NCI-H774 (cell line): ENCODE measurements at regions not wholly inside any gene's neighbourhood (a gene's known extent, or its start where the extent isn't known, plus 50 kb on each side); places are given as distances from the start of the nearest gene placed in this dataset.

Source experiments
- DNase-seq: peaks from one replicate; lab custom pipeline; 2025; lab: John Stamatoyannopoulos, UW

DNA sequence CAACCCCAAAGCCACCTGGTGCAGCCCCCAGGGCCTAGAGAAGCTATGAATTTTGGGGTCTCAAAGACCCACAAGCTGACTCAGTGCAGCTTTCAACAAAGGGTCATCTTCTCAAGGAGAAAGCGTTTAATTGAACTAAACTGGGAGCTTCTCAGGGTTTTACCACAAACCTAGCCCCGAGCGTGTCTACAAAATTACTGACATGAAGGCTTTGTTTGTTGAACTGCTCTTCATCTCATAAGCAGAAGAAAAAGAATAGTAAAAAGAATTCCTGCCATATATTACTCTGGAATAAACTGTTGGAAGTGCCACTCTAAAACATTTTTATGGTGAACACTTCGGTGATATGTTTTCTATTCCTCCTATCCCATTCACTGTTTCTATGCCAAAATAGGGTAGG is 50.8 kb upstream of the INCENP start:
- DNase-seq, result no peak

DNA sequence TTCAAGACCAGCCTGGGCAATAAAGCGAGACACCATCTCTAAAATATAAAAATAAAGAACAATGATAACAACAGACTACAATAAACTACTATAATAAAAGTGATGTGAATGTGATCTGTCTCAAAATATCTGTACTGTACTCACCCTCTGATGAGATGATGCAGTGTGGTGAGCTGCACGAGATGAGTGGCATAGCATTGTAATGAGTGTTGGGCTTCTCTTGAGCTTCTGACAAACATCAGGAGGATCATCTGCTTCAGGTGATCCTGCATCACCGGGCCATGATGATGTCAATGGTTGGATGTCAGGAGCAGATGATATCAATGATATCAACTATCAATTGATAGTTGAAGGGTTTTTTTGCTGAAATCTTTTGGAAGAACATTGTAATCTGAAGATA is 52.4 kb upstream of the INCENP start:
- no peak for DNase-seq

DNA sequence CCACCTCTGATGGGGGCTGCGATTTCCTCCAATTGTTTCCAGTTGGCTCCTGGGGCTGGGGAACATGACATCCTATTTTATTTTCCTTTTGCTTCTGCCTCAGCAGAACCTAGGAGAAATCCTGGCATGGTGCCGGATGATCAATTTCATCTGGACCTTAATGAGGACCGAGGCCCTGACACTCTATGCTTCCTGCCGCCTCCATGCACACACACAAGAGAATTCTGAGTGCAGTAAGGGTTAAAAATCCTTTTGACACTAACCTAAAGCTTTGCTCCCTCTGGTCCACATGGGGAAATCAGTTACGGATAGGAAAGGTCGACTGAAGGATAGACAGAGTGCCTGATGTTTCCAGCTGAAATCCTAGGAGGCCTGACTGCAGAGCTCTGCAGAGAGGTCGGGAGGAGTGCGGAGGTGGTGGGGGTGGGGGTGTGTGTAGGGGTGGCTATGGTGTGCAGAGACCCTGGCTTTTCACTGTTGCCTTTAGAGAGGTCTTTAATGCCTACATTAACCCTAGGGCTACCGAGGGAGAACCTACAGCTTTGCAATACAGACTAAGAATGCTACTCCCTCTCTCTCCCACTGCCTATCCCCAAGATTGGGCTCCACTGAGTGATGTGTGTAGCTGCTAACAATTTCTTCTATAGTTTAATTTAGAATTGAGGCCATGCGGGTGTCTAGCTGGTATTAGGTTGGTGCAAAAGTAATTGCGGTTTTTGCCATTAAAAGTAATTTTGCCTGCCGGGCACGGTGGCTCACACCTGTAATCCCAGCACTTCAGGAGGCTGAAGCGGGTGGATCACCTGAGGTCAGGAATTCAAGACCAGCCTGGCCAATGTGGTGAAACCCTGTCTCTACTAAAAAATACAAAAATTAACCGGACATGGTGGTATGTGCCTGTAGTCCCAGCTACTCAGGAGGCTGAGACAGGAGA is 53.6 kb upstream of the INCENP start:
- DNase-seq, result no peak

- DNase-seq, result no peak
Measured at GRCh38 chr11:62069374-62069773, 54.4 kb upstream of the INCENP start.

- DNase-seq, result no peak
Measured at GRCh38 chr11:62068730-62069129, 55.1 kb upstream of the INCENP start.

DNA sequence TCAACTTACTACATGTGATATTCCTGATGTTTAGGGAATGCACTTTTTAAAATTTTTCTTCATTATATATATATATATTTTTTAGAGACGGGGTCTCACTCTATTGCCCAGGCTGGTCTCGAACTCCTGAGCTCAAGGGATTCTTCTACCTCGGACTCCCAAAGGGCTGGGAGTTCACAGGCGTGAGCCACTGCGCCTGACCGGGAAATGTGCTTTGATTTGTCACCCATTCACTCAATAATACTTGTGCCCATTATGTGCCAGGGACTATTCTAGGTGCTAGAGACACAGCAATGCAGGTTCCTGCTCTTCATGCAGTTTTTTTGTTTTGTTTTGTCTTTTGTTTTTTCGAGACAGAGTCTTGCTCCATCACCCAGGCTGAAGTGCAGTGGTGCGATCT is 56.1 kb upstream of the INCENP start:
- DNase-seq, result no peak

GRCh38 chr11:62064221-62064620 is 59.6 kb upstream of the INCENP start:
- no peak for DNase-seq

DNA sequence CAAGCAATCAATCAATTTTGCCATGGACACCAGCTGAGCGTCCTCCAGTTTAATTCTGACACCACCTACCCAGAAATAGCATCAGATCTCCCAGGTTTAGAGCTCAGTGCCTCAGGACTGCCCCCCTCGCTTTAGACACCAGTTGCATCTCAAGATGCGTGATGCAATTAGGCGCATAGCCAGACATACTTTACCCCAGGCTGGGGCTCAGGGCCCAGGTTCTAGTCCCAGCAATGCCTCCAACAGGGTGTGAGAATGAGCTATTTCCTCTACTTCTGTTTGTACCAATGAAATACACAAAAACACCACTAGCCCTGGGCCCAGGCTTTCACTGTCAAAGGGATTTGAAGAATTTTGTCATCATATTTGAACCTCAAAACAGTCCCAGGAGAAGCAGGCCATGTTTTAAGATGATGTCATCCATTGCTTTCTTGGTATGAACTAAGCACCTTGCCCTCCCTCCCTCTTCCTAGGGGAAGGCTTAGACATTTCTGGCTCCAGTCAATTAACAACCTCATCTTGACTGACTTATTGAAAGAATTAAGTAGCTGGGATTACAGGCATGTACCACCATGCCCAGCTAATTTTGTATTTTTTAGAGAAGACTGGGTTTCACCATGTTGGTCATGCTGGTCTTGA is 61.5 kb upstream of the INCENP start:
- DNase-seq, result no peak

DNA sequence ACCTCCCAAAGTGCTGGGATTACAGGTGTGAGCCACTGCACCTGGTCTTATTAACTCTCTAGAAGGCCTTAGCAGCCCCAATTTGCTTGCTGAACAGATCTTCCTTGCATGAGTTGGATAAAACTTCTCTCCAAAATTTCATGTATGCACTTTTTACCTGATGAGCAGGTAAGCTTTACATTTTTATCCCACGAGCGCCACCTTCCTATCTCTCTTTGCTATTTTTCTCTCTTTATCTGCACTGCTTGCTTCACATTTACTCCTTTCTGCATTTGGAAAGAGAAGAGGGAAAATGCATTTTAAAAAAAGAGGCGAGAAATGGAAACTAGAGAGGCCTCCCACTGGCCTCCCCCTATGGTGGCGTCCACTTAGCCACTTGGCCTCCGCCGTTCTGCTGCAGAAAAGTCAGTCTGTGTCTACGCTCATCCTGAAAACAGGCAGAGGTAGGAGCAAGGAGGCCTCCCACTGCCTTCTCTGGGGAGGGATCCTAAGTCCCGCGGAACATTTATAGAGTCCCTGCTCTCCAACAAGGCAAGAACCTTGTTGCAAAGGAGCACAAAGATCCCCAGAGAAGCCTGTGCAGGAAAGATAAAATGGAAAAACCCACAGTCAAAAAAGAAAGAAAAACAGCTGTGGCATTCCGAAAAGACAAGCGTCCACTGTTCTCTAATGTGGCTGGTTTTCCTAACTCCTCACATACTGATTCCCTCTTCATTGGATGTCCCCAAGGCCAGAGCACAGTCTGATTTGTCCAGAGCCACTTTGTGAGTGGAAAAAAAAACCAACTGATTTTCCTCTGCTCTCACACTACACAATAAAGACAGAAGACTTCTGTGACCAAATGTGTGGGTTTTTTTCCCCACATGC is 62.2 kb upstream of the INCENP start:
- DNase-seq, result peak; percentile 2

GRCh38 chr11:62057069-62057468 is 66.7 kb upstream of the INCENP start:
- DNase-seq, result no peak

DNA sequence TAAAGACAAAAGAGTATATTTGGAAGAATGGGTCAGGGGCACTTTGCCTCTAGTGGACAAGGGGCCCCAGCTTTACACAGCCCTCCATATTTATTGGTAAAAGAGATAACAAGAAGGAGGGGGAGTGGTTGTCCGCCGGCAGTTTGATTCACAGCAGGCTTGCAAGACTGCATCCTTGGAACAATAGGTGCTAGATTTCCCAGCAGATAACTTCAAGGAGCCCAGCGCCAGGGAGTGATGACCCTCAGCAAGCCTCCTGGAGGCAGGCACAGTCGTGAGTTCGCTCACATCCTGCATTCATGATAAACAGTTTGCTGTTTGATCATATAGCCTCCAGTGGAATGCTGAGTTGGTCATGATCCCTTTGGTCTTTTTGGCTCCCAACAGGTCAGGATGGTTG is 67.8 kb upstream of the INCENP start:
- no peak for DNase-seq

GRCh38 chr11:62054484-62055121 is 69.2 kb upstream of the INCENP start:
- peak; percentile 6 for DNase-seq

GRCh38 chr11:62054081-62054480 is 69.7 kb upstream of the INCENP start:
- no peak for DNase-seq

GRCh38 chr11:62050716-62051115 is 73.1 kb upstream of the INCENP start:
- no peak for DNase-seq

- DNase-seq, result no peak
Measured at GRCh38 chr11:62048100-62048499, 75.7 kb upstream of the INCENP start.

DNA sequence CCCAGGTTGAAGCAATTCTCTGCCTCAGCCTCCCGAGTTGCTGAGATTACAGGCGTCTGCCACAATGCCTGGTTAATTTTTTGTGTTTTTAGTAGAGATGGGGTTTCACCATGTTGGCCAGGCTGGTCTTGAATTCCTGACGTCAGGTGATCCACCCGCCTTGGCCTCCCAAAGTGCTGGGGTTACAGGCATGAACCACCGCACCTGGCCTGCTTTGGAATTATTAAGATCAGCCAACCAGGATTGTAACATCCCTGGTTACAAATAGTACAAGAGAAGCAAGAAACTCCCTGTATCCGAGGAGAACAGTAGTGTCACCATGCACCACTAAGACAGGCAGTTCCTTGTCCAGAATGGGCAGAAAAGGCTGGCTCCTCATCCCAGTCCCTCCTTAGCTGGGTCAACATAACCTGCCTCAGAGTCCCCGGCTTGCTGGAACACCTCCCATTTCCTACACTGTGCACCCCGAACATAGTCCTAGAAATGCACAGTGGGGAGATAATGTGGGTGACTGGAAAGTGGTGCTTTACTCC is 77.2 kb upstream of the INCENP start:
- DNase-seq, result no peak

DNA sequence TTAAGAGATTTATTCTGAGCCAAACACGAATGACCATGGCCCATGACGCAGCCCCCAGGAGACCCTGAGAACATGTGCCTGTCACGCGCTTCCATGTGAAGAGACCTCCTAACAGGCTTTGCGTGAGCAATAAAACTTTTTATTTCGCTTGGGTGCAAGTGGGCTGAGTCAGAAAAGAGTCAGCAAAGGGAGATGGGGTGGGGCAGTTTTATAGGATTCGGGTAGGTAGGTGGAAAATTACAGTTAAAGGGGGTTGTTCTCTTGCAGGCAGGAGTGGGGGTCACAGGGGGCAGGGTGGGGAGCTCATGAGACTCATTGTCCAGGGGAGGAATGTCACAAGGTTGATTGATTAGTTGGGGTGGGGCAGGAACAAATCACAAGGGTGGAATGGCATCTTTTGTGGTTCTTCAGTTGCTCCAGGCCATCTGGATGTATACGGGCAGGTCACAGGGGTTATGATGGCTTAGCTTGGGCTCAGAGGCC is 77.2 kb upstream of the FTH1 start:
- DNase-seq, result no peak

DNA sequence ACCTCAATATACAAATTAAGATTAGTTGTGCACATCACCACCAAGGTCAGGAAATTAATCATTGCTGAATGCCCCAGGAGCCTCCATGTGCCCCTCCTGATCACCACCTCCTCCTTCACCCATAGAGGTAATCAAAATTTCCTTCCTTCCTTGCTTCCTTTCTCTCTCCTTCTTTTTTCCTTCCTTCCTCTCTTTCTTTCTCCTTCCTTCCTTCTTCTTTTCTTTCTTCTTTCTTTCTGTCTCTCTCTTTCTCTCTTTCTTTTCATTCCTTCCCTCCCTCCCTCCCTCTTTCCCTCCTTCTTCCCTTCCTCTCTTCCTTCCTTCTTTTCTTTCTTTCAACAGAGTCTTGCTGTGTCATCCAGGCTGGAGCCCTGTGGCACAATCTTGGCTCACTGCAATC is 67.9 kb upstream of the FTH1 start:
- no peak for DNase-seq

DNA sequence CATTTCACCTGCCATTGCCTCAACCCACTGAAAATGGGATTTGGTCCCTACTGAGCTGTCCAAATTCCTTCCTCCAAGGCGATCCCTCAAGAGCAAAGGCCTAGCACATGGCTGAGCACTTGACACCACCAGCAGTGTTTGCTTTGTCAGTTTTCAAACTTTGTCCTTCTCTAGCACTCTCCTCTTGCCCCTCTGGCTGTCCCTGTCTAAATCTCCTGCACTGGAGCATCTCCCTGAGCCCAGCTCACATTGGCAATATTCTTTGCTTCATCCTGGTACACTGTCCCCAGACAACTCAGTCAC is 66.6 kb upstream of the FTH1 start:
- DNase-seq, result no peak

GRCh38 chr11:62033191-62034035 is 66.0 kb upstream of the FTH1 start:
- DNase-seq, result no peak
